ENCODE measurements at regions not wholly inside any gene's neighbourhood (a gene's known extent, or its start where the extent isn't known, plus 50 kb on each side); places are given as distances from the start of the nearest gene placed in this dataset.

DNA sequence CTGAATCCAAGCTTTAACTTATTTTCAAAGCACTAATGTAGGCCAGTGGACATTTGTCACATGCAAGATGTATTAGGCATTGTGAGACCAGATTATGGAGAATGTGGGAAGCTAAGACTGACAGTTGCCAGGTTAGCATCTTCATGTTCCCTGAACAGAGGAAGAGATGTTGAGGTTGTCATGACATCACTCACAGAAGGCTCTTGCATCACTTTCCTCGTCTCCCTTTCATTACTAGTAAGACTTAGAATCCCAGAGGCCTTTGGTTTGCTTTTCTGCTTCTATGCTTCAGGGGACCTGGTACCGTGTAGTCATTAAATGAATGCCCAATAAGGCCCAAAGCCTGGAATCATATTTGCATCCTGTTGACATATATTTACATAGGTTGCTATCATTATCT lies 76.4 kb upstream of the RPS23 start (continued):
- TF ChIP-seq, protein P1, sequence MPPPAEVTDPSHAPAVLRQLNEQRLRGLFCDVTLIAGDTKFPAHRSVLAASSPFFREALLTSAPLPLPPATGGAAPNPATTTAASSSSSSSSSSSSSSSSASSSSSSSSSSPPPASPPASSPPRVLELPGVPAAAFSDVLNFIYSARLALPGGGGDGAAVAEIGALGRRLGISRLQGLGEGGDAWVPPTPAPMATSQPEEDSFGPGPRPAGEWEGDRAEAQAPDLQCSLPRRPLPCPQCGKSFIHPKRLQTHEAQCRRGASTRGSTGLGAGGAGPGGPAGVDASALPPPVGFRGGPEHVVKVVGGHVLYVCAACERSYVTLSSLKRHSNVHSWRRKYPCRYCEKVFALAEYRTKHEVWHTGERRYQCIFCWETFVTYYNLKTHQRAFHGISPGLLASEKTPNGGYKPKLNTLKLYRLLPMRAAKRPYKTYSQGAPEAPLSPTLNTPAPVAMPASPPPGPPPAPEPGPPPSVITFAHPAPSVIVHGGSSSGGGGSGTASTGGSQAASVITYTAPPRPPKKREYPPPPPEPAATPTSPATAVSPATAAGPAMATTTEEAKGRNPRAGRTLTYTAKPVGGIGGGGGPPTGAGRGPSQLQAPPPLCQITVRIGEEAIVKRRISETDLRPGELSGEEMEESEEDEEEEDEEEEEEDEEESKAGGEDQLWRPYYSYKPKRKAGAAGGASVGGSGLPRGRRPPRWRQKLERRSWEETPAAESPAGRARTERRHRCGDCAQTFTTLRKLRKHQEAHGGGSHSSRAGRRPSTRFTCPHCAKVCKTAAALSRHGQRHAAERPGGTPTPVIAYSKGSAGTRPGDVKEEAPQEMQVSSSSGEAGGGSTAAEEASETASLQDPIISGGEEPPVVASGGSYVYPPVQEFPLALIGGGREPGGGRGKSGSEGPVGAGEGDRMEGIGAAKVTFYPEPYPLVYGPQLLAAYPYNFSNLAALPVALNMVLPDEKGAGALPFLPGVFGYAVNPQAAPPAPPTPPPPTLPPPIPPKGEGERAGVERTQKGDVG (CRISPR knock-in tag; IDR thresholded peaks at IDR 0.05) = no peak
- TF ChIP-seq IKZF2 (IDR thresholded peaks at IDR 0.05) (no peak), JUNB (IDR thresholded peaks at IDR 0.05) (no peak), TARDBP (IDR thresholded peaks at IDR 0.05; ENCODE audit: borderline replicate concordance) (no peak), EP300 (IDR thresholded peaks at IDR 0.05; ENCODE audit: borderline replicate concordance in 1 of 2, control insufficient read depth in 1 of 2, low read depth in 2 of 2, low read length in 2 of 2) (no peak), ZZZ3 (IDR thresholded peaks at IDR 0.05; ENCODE audit: control insufficient read depth, insufficient read length, low read depth) (no peak), MYB (IDR thresholded peaks at IDR 0.05; ENCODE audit: borderline replicate concordance, low read depth, low read length) (no peak), NFIC (IDR thresholded peaks at IDR 0.05; ENCODE audit: low read depth, low read length) (no peak)
- TF ChIP-seq, protein P2, sequence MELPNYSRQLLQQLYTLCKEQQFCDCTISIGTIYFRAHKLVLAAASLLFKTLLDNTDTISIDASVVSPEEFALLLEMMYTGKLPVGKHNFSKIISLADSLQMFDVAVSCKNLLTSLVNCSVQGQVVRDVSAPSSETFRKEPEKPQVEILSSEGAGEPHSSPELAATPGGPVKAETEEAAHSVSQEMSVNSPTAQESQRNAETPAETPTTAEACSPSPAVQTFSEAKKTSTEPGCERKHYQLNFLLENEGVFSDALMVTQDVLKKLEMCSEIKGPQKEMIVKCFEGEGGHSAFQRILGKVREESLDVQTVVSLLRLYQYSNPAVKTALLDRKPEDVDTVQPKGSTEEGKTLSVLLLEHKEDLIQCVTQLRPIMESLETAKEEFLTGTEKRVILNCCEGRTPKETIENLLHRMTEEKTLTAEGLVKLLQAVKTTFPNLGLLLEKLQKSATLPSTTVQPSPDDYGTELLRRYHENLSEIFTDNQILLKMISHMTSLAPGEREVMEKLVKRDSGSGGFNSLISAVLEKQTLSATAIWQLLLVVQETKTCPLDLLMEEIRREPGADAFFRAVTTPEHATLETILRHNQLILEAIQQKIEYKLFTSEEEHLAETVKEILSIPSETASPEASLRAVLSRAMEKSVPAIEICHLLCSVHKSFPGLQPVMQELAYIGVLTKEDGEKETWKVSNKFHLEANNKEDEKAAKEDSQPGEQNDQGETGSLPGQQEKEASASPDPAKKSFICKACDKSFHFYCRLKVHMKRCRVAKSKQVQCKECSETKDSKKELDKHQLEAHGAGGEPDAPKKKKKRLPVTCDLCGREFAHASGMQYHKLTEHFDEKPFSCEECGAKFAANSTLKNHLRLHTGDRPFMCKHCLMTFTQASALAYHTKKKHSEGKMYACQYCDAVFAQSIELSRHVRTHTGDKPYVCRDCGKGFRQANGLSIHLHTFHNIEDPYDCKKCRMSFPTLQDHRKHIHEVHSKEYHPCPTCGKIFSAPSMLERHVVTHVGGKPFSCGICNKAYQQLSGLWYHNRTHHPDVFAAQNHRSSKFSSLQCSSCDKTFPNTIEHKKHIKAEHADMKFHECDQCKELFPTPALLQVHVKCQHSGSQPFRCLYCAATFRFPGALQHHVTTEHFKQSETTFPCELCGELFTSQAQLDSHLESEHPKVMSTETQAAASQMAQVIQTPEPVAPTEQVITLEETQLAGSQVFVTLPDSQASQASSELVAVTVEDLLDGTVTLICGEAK (IDR thresholded peaks at IDR 0.05; ENCODE audit: borderline replicate concordance) = no peak

Measured in GM12878 (cell line).